ENCODE measurements at regions not wholly inside any gene's neighbourhood (a gene's known extent, or its start where the extent isn't known, plus 50 kb on each side); places are given as distances from the start of the nearest gene placed in this dataset.

DNA sequence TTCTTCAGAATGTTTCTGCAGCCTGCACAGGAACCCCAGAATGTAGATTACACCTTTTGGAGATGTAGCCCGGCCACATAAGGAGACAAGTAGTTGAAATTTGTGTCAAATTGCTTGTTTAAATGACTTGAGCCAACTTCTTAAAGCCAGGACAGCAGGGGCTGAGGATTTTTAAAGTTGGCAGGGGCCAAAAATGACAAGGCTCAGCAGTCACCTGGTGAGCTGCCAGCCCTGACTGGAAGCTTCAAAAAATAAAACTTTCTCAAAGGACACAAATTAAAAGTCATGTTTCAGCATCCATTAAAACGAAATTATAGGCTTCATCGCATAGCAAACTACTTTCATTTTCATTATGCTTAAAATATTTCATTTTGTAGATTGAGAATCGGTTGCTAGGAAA lies 340.3 kb upstream of the WWC1 start:
- Histone ChIP-seq H3K27me3 (ENCODE audit: low read length) (no peaks in the 10 kb centered on the region), H3K4me2 (ENCODE audit: low read depth, low read length, poor library complexity, severe bottlenecking) (no peak overlapping the region), H3F3A (ENCODE audit: insufficient read depth) (no peaks in the 10 kb centered on the region), H3K9ac (ENCODE audit: low read length) (no peak overlapping the region), H3K36me3 (ENCODE audit: low read length) (no peaks in the 10 kb centered on the region), H3K4me3 (ENCODE audit: insufficient read depth, low read length, poor library complexity, severe bottlenecking) (no peak overlapping the region), H3K27ac (ENCODE audit: low read depth, low read length) (no peak overlapping the region), H3K9me2 (replicated peaks; ENCODE audit: insufficient read depth, low read length) (no peaks in the 10 kb centered on the region), H4K20me1 (ENCODE audit: low read depth, low read length) (no peaks in the 10 kb centered on the region), H3K9me3 (ENCODE audit: insufficient read depth, low read length) (no peaks in the 10 kb centered on the region), H2AFZ (ENCODE audit: low read depth, low read length, severe bottlenecking) (no peak overlapping the region), H3K79me2 (ENCODE audit: insufficient read depth, low read length) (no peaks in the 10 kb centered on the region)
- TF ChIP-seq, protein P1, sequence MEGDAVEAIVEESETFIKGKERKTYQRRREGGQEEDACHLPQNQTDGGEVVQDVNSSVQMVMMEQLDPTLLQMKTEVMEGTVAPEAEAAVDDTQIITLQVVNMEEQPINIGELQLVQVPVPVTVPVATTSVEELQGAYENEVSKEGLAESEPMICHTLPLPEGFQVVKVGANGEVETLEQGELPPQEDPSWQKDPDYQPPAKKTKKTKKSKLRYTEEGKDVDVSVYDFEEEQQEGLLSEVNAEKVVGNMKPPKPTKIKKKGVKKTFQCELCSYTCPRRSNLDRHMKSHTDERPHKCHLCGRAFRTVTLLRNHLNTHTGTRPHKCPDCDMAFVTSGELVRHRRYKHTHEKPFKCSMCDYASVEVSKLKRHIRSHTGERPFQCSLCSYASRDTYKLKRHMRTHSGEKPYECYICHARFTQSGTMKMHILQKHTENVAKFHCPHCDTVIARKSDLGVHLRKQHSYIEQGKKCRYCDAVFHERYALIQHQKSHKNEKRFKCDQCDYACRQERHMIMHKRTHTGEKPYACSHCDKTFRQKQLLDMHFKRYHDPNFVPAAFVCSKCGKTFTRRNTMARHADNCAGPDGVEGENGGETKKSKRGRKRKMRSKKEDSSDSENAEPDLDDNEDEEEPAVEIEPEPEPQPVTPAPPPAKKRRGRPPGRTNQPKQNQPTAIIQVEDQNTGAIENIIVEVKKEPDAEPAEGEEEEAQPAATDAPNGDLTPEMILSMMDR (IDR thresholded peaks at IDR 0.05; ENCODE audit: insufficient read depth, low read length, poor library complexity, severe bottlenecking) = no peak
- TF ChIP-seq EZH2phosphoT487 (conservative IDR thresholded peaks at IDR 0.05; ENCODE audit: low read length) = no peak

DNA sequence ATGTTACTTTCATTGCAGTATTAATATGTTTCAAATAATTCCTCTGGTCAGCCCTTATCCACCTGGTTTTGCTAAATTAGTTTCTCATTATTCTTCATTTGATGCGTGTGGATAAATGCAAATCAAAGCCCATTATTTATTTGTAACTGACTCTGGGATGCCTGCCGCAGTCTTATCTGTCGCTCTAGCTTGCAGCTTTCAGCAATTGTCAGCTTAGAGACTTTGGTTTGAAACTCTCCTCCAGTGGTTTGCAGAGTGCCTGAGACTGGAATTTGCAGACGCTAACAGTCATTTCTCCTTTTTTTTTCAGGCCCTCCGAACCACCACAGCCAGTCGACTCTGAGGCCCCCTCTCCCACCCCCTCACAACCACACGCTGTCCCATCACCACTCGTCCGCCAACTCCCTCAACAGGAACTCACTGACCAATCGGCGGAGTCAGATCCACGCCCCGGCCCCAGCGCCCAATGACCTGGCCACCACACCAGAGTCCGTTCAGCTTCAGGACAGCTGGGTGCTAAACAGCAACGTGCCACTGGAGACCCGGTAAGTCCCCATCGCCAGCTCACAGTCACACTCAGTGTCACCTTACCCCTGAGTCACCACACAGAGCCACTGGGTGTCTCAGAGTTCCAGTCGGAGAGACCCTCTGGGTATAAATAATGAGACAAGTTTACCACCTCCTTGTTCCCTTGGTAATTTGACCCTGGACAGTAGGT lies 339.0 kb upstream of the WWC1 start:
- Histone ChIP-seq H3K9me2 (replicated peaks; ENCODE audit: insufficient read depth, low read length) (no peaks in the 10 kb centered on the region), H2AFZ (ENCODE audit: low read depth, low read length, severe bottlenecking) (no peak overlapping the region), H4K20me1 (ENCODE audit: low read depth, low read length) (no peaks in the 10 kb centered on the region), H3K36me3 (ENCODE audit: low read length) (no peaks in the 10 kb centered on the region), H3K9ac (ENCODE audit: low read length) (no peak overlapping the region), H3F3A (ENCODE audit: insufficient read depth) (no peaks in the 10 kb centered on the region), H3K79me2 (ENCODE audit: insufficient read depth, low read length) (no peaks in the 10 kb centered on the region), H3K27me3 (ENCODE audit: low read length) (no peaks in the 10 kb centered on the region), H3K4me2 (ENCODE audit: low read depth, low read length, poor library complexity, severe bottlenecking) (no peak overlapping the region), H3K4me3 (ENCODE audit: insufficient read depth, low read length, poor library complexity, severe bottlenecking) (no peak overlapping the region), H3K27ac (ENCODE audit: low read depth, low read length) (no peak overlapping the region), H3K9me3 (ENCODE audit: insufficient read depth, low read length) (no peaks in the 10 kb centered on the region)
- TF ChIP-seq EZH2phosphoT487 (conservative IDR thresholded peaks at IDR 0.05; ENCODE audit: low read length) = no peak
- TF ChIP-seq, protein P1 (IDR thresholded peaks at IDR 0.05; ENCODE audit: insufficient read depth, low read length, poor library complexity, severe bottlenecking) = no peak

DNA sequence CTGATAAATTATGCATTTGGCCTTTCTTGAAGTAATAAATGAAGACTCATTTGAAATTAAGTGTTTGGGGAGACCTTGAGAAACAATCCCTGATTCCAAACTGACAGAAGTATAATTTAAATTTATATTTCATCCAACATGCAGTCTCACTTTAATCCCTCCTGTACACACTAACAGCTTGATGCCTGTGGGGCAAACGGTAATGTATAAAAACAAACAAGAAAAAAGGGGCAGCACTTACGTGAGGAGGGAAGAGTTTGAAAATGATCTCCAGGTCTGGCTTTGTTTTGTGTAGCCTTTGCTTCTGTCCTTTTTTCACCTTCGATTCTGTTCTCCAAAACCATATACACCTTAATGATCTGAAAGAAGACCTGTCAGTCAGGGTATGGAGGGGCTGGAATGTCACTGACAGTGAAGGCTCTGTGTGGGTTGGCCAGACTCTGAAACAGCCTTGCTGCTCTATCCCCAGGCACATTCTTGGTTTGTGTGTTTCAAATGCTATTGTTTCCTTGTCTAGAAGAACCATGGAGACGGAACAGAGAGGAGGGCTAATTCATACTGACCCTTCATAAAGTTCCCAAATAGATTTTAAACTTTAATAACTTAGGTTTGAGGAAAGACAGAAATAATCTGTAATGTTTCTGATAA lies 338.2 kb upstream of the WWC1 start:
- no peak overlapping the region for H3K9ac ChIP-seq (ENCODE audit: low read length)
- H2AFZ ChIP-seq (ENCODE audit: low read depth, low read length, severe bottlenecking) = no peak overlapping the region
- TF ChIP-seq, protein P1 (IDR thresholded peaks at IDR 0.05; ENCODE audit: insufficient read depth, low read length, poor library complexity, severe bottlenecking) = no peak
- no peaks in the 10 kb centered on the region for H3F3A ChIP-seq (ENCODE audit: insufficient read depth)
- no peaks in the 10 kb centered on the region for H3K36me3 ChIP-seq (ENCODE audit: low read length)
- no peaks in the 10 kb centered on the region for H3K27me3 ChIP-seq (ENCODE audit: low read length)
- no peaks in the 10 kb centered on the region for H3K9me3 ChIP-seq (ENCODE audit: insufficient read depth, low read length)
- no peak overlapping the region for H3K4me3 ChIP-seq (ENCODE audit: insufficient read depth, low read length, poor library complexity, severe bottlenecking)
- no peak overlapping the region for H3K4me2 ChIP-seq (ENCODE audit: low read depth, low read length, poor library complexity, severe bottlenecking)
- H3K27ac ChIP-seq (ENCODE audit: low read depth, low read length) = no peak overlapping the region
- H3K79me2 ChIP-seq (ENCODE audit: insufficient read depth, low read length) = no peaks in the 10 kb centered on the region
- H4K20me1 ChIP-seq (ENCODE audit: low read depth, low read length) = no peaks in the 10 kb centered on the region
- H3K9me2 ChIP-seq (replicated peaks; ENCODE audit: insufficient read depth, low read length) = no peaks in the 10 kb centered on the region

Data from SU-DHL-6 (cell line).